Suppressor macrophage (primary cell): ENCODE measurements at regions not wholly inside any gene's neighbourhood (a gene's known extent, or its start where the extent isn't known, plus 50 kb on each side); places are given as distances from the start of the nearest gene placed in this dataset.

Experiments
- DNase-seq, 4 experiments: peaks; one replicate each; pipeline ENCODE4 v3.0.0-alpha.2; 2020 to 2022

DNA sequence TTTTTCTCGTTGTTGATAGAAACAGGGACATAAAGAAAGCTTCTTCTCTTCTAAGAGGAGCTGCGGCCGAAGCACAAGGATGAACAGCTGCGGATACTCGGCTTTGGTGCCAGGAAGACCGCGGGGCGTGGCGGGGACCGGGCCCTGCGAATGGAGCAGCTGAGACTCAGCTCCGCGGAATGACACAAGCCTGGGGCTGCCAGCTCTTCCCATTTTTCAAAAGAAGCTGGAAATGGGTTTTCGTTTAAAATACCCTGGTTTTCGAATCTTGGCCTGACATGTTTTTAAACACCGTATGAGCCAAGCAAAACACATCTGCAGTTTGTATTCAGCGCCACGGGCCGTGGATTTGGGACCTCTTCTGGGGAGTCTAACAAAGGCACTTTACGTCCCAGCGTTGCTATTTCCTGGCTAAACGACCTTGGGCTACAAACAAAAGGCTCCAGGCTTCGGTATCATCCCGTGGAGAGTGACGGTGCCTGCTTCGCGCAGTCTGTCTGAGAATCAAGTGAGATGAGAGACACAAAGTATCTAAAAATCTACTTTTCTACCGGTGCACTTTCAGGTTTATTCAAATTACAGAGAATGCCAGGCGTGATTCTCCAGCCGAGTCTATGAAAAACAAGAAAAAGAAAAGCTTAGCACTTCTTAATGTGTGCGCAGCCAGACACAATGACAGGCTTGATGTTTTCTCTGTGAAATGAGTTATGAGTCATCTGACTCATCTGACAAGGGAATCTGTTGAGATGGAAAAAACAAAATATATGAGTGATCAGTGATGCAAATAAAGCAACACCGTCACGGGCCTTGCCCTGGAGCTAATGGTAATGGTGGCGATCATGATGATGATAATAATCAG is 114.0 kb upstream of the TMEM132D start:
- no peak for DNase-seq

- DNase-seq = no peak
Measured at GRCh38 chr12:130018614-130019013, 114.8 kb upstream of the TMEM132D start.

- peak; percentile 41 to 54 (median 48) for DNase-seq
Measured at GRCh38 chr12:130026608-130027176, 122.9 kb upstream of the TMEM132D start.

GRCh38 chr12:130027798-130028197 is 124.0 kb upstream of the TMEM132D start:
- DNase-seq = no peak

DNA sequence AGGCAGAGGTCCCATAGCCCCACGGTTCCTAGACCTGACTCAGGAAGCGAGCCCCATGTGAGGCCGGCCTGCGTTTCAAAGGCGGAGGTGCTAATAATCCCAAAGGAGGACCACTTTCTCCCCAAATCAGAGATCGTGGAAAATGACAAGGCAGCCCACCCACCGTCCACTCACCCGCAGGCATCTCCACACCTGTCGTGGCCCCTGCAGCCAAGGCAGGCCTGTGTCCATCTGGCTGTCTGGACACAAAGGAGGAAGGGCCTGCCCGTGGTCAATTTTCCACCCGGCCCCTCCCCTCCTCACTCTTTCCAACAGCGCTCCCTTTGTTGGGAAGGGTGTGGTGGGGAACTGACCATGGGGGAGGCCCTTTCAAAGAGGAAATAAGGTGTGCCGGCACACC is 125.3 kb upstream of the TMEM132D start:
- no peak for DNase-seq

- DNase-seq = no peak
Measured at GRCh38 chr12:130031041-130031440, 127.2 kb upstream of the TMEM132D start.

DNA sequence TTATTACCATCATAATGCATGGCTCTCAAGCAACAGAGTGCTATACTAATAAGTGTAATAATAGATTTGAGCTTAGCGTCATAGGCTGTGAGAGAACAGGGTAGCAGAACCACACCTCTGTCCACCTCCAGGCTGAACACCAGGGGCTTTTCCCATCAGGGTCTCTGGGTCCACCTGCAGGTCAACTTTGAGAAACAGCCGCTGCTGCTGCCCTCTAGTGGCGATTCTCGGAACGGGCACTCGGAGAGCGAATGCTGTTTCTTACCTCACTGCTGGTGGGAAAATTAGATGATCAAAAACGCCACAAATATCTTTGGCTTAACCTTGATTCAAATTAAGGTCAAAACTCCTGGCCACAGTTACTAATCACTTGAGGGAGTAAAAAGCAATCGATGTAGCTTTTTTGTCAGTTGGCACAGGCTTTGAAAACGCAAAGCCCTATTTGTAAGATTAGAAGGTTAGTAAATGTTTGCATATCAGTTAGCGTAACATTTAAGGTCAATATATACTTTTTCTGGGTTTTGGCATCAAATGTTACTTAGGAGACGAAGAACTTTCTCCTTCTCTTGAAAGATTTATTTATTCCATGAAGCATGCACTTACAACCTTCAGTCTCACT is 127.9 kb upstream of the TMEM132D start:
- peak; percentile 52 to 77 (median 67) for DNase-seq

GRCh38 chr12:130041983-130042812 is 120.1 kb upstream of the FZD10 start:
- DNase-seq = peak in 3 of 4 experiments; percentile 4 to 43 (median 22)

- no peak for DNase-seq
Measured at GRCh38 chr12:130043685-130044406, 118.4 kb upstream of the FZD10 start.

- peak in 1 of 4 experiments; percentile 2 for DNase-seq
Measured at GRCh38 chr12:130044991-130045621, 117.2 kb upstream of the FZD10 start.

DNA sequence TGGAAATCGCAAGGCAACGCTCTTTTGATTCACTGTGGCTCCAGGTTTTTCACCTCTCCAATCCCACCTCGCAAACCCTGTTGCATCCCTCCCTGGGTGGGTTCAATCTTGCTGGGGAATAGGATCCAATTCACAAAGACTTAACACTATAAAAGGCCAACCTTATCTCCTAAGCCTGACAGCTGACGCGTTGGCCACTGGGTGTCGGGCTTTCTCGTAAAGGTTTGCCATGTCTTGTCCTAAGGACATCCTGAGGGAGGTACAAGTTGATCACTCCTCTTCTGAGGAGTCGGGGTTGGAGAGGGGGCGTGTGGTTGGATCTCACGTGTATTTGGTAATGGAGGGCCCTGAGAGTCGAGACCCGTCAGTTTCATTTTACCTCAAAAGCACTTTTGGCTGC is 112.6 kb upstream of the FZD10 start:
- DNase-seq = no peak

DNA sequence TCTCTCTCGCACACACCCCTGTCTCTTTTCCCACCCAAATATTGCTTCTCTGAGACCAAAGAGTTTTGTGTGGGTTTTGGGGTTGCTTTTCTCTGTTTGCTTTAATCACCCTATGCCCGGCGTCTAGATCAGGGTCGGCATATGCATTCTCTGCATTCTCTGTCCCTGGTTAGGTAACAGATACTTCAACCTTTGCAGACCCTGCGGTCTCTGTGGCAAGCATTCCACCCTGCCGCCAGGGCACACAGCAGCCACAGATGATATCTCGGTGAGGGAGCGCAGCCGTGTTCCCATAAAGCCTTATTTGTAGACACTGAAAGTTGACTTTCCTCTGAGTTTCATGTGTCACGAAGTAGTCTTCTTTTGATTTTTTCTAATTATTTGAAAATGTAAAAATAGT is 110.4 kb upstream of the FZD10 start:
- DNase-seq = no peak

- DNase-seq = no peak
Measured at GRCh38 chr12:130053651-130054069, 108.6 kb upstream of the FZD10 start.

DNA sequence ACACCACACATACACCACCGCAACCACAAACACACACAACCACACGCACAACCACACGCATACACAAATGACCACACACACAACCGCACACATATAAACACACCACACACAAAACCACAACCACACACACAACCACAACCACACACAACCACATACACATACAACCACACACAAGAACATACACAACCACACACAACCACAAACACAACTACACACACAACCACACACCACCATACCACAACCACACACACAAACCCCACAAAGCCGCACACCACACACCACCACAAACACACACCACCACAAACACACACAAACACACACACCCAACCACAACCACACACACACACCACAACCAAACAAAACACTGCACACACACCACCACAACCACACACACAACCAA is 107.5 kb upstream of the FZD10 start:
- DNase-seq = no peak

- no peak for DNase-seq
Measured at GRCh38 chr12:130058926-130059472, 103.3 kb upstream of the FZD10 start.

GRCh38 chr12:130063866-130064265 is 98.4 kb upstream of the FZD10 start:
- DNase-seq = no peak

- DNase-seq = no peak
Measured at GRCh38 chr12:130064999-130065398, 97.3 kb upstream of the FZD10 start.

- no peak for DNase-seq
Measured at GRCh38 chr12:130066742-130067141, 95.5 kb upstream of the FZD10 start.

DNA sequence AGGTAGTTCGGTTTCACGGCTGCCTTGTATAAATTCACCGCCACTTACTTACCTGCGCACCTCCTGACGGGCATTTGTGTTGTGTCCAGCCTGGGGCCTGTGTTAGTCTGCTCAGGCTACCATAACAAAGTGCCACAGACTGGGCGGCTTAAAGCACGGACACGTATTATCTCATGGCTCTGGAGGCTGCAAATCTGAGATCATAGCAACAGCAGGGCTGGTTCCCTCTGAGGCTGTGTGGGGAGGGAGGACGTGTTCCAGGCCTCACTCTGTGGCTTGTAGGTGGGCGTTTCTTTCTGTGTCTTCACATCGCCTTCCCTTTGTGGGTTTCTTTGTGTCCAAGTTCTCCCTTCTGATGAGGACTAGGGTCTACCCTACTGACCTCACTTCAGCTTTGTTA is 93.5 kb upstream of the FZD10 start:
- DNase-seq = no peak

DNA sequence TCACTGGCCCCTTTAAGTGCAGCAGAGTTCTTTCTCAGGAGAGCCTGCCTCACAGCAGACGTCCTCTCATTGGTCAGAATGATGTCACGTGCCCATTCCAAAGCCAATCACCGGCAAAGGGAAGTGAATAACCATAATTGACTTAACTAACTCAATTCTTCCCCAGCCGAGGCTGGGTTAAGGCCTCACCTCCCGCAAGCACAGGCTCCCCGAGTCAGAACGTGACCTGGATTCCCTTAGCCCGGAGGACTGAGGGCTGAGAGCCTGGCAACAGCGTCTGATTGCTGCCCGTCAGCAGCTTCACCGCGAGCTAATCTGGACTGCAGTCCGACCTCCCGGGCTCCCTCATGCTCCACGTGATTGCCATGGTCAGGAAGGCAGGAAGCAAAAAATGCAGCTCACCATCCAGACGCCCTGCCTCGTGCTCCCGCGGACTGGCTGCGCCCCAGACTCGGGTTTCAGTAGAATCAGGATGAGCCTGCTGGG is 92.1 kb upstream of the FZD10 start:
- DNase-seq = no peak

GRCh38 chr12:130073721-130074120 is 88.5 kb upstream of the FZD10 start:
- DNase-seq = no peak
